Hepatocyte (in vitro differentiated cells): ENCODE measurements at regions not wholly inside any gene's neighbourhood (a gene's known extent, or its start where the extent isn't known, plus 50 kb on each side); places are given as distances from the start of the nearest gene placed in this dataset.

Experiments used
- CTCF ChIP-seq: fragments of 200-600 bp; sonication (generic); IDR thresholded peaks from 2 replicates; pipeline ENCODE4 v1.5.1; 2016; ENCODE audit warnings: antibody characterized with exemption, mild to moderate bottlenecking; ENCODE audit not compliant: poor library complexity
- EZH2 ChIP-seq: fragments of 200-600 bp; sonication (generic); IDR thresholded peaks from 2 replicates; pipeline ENCODE4 v1.6.1; 2016; ENCODE audit warnings: antibody characterized with exemption, mild to moderate bottlenecking, borderline replicate concordance
- EZH2phosphoT487 ChIP-seq: fragments of 200-600 bp; sonication (generic); IDR thresholded peaks from one replicate; pipeline ENCODE4 v1.6.1; 2018; ENCODE audit warnings: antibody characterized with exemption, mild to moderate bottlenecking, low read depth, moderate library complexity; ENCODE audit not compliant: unreplicated experiment, severe bottlenecking

- no peak for TF ChIP-seq CTCF
- no peak for TF ChIP-seq EZH2
- TF ChIP-seq EZH2phosphoT487 = no peak
Observed at GRCh38 chr3:34582055-34582454, 783.6 kb downstream of the PDCD6IP start.
